Amniotic stem cell (primary cell): ENCODE measurements at regions not wholly inside any gene's neighbourhood (a gene's known extent, or its start where the extent isn't known, plus 50 kb on each side); places are given as distances from the start of the nearest gene placed in this dataset.
"Not testable (repeated sequence)": the region's sequence is repeated elsewhere in the genome, so short reads cannot be mapped to it uniquely, and the experiment has no call there.

Experiments used
- DNase-seq: peaks from one replicate; lab custom pipeline; 2025; lab: John Stamatoyannopoulos, UW

- no peak for DNase-seq
Measured at GRCh38 chr5:99589424-99589823, 660.6 kb upstream of the CHD1 start.

GRCh38 chr5:99587983-99588382, 659.2 kb upstream of the CHD1 start:
- DNase-seq, result no peak

- no peak for DNase-seq
Measured at GRCh38 chr5:99586878-99587277, 658.1 kb upstream of the CHD1 start.

GRCh38 chr5:99581204-99581603, 652.4 kb upstream of the CHD1 start:
- DNase-seq, result not testable (repeated sequence)

- DNase-seq, result not testable (repeated sequence)
Measured at GRCh38 chr5:99562937-99563627, 634.3 kb upstream of the CHD1 start.

GRCh38 chr5:99553211-99553810, 624.5 kb upstream of the CHD1 start:
- no peak for DNase-seq

- no peak for DNase-seq
Measured at GRCh38 chr5:99544356-99544755, 615.5 kb upstream of the CHD1 start.

GRCh38 chr5:99543841-99544240, 615.0 kb upstream of the CHD1 start:
- no peak for DNase-seq

GRCh38 chr5:99534241-99534640, 605.4 kb upstream of the CHD1 start:
- DNase-seq, result not testable (repeated sequence)

- not testable (repeated sequence) for DNase-seq
Measured at GRCh38 chr5:99521666-99522065, 592.9 kb upstream of the CHD1 start.

GRCh38 chr5:99515864-99516490, 587.2 kb upstream of the CHD1 start:
- not testable (repeated sequence) for DNase-seq

GRCh38 chr5:99510237-99510866, 581.5 kb upstream of the CHD1 start:
- not testable (repeated sequence) for DNase-seq

- not testable (repeated sequence) for DNase-seq
Measured at GRCh38 chr5:99509064-99509463, 580.3 kb upstream of the CHD1 start.

- DNase-seq, result not testable (repeated sequence)
Measured at GRCh38 chr5:99495456-99495855, 566.6 kb upstream of the CHD1 start.

GRCh38 chr5:99478450-99478849, 549.6 kb upstream of the CHD1 start:
- not testable (repeated sequence) for DNase-seq

- not testable (repeated sequence) for DNase-seq
Measured at GRCh38 chr5:99473328-99473727, 544.5 kb upstream of the CHD1 start.

- DNase-seq, result not testable (repeated sequence)
Measured at GRCh38 chr5:99471726-99472125, 542.9 kb upstream of the CHD1 start.

- DNase-seq, result not testable (repeated sequence)
Measured at GRCh38 chr5:99471178-99471577, 542.4 kb upstream of the CHD1 start.

- DNase-seq, result not testable (repeated sequence)
Measured at GRCh38 chr5:99470636-99471035, 541.8 kb upstream of the CHD1 start.

- DNase-seq, result no peak
Measured at GRCh38 chr5:99460701-99461100, 531.9 kb upstream of the CHD1 start.

GRCh38 chr5:99453196-99453595, 524.4 kb upstream of the CHD1 start:
- no peak for DNase-seq

- no peak for DNase-seq
Measured at GRCh38 chr5:99449786-99450185, 521.0 kb upstream of the CHD1 start.

GRCh38 chr5:99445805-99446204, 517.0 kb upstream of the CHD1 start:
- no peak for DNase-seq
